Esophagus muscularis mucosa (tissue), 4 donors: ENCODE measurements at regions not wholly inside any gene's neighbourhood (a gene's known extent, or its start where the extent isn't known, plus 50 kb on each side); places are given as distances from the start of the nearest gene placed in this dataset.
"Not testable (repeated sequence)": the region's sequence is repeated elsewhere in the genome, so short reads cannot be mapped to it uniquely, and the experiment has no call there.

Experiments used
- DNase-seq: peaks from one replicate; pipeline ENCODE4 v3.0.0-alpha.2; 2017; ENCODE audit errors: extremely low spot score
- H3K27ac ChIP-seq, 4 donors: fragments of 200-600 bp; sonication (generic); replicated peaks in 1 of 4; 1 replicate in 3 of 4; 2 replicates in 1 of 4; pipeline ENCODE4 v1.5.1; 2016 to 2019; ENCODE audit warnings: mild to moderate bottlenecking in 1 of 4
- H3K27me3 ChIP-seq, 4 donors: fragments of 200-600 bp; sonication (generic); one replicate each; pipeline versions ENCODE4 v1.5.1 to v1.6.0; 2016 to 2019
- H3K36me3 ChIP-seq, 4 donors: fragments of 200-600 bp; sonication (generic); one replicate each; pipeline ENCODE4 v1.5.1; 2016 to 2019
- H3K4me1 ChIP-seq, 4 donors: fragments of 200-600 bp; sonication (generic); one replicate each; pipeline ENCODE4 v1.5.1; 2016 to 2019
- H3K4me3 ChIP-seq, 4 donors: fragments of 200-600 bp; sonication (generic); 1 replicate in 2 of 4; 2 replicates in 2 of 4; pipeline ENCODE4 v1.5.1; 2016 to 2019; ENCODE audit warnings: mild to moderate bottlenecking in 4 of 4, moderate library complexity in 1 of 4
- H3K9me3 ChIP-seq, 4 donors: fragments of 200-600 bp; sonication (generic); 1 replicate in 3 of 4; 2 replicates in 1 of 4; pipeline ENCODE4 v1.5.1; 2016 to 2019
- CTCF ChIP-seq, 3 experiments: fragments of 200-600 bp in 2 of 3; fragments of 450-650 bp in 1 of 3; sonication (generic) in 2 of 3; IDR thresholded peaks; one replicate each; pipeline ENCODE4 v1.5.1; 2017 to 2019; ENCODE audit warnings: antibody characterized with exemption in 3 of 3, mild to moderate bottlenecking in 2 of 3, moderate library complexity in 1 of 3
- EP300 ChIP-seq: sonication (generic); formaldehyde crosslinking; IDR thresholded peaks from one replicate; pipeline ENCODE4 v1.6.1; 2017; ENCODE audit warnings: antibody characterized with exemption
- POLR2A ChIP-seq: fragments of 450-650 bp; IDR thresholded peaks from one replicate; pipeline ENCODE4 v1.6.1; 2017; ENCODE audit warnings: antibody characterized with exemption, moderate library complexity, mild to moderate bottlenecking, low read depth
- POLR2AphosphoS5 ChIP-seq, 2 donors: sonication (generic); formaldehyde crosslinking; IDR thresholded peaks; one replicate each; pipeline ENCODE4 v1.6.1; 2017; ENCODE audit warnings: antibody characterized with exemption in 2 of 2
- WGBS: methylation state at CpG from one replicate; pipeline ENCODE4 v1.1.5; 2018; 5-methylcytosine and 5-hydroxymethylcytosine counted together
- intact Hi-C: fragments of 100-400 bp; cut with DNase I; formaldehyde crosslinking; loops from one replicate; pipeline ENCODE4 v1.15.1; 2023

- DNase-seq, result no peak
- Histone ChIP-seq H3K4me3 (no peak overlapping the region), H3K36me3 (no peaks in the 10 kb centered on the region), H3K4me1 (peaks cover 0 to 17% (median 13%) of the 10 kb centered on the region in 4 donors), H3K27ac (no peak overlapping the region), H3K9me3 (no peaks in the 10 kb centered on the region), H3K27me3 (no peaks in the 10 kb centered on the region)
- 66% methylated on average over 5 of the region's 5 CpGs for WGBS
- intact Hi-C loops, result no loop called here
- no peak for TF ChIP-seq EP300
- TF ChIP-seq CTCF (IDR thresholded peaks at IDR 0.05), result peak in 1 of 3 experiments; percentile 24
- no peak for TF ChIP-seq POLR2AphosphoS5 (IDR thresholded peaks at IDR 0.05)
- TF ChIP-seq POLR2A, result no peak
Observed at GRCh38 chr9:73050065-73050816, 97.4 kb upstream of the ALDH1A1 start.

- Histone ChIP-seq H3K27me3 (no peaks in the 10 kb centered on the region), H3K4me1 (peaks cover 0 to 17% (median 13%) of the 10 kb centered on the region in 4 donors), H3K27ac (no peak overlapping the region), H3K9me3 (no peaks in the 10 kb centered on the region), H3K36me3 (no peaks in the 10 kb centered on the region), H3K4me3 (no peak overlapping the region)
- TF ChIP-seq POLR2A (no peak), CTCF (IDR thresholded peaks at IDR 0.05) (no peak), EP300 (no peak), POLR2AphosphoS5 (IDR thresholded peaks at IDR 0.05) (no peak)
- DNase-seq, result no peak
- intact Hi-C loops, result no loop called here
Observed at GRCh38 chr9:73049280-73049679, 96.4 kb upstream of the ALDH1A1 start.

GRCh38 chr9:73046769-73047168 is 93.9 kb upstream of the ALDH1A1 start:
- Histone ChIP-seq H3K9me3 (no peaks in the 10 kb centered on the region), H3K27ac (no peak overlapping the region), H3K36me3 (no peaks in the 10 kb centered on the region), H3K27me3 (no peaks in the 10 kb centered on the region), H3K4me3 (no peak overlapping the region), H3K4me1 (peaks cover 0 to 17% (median 13%) of the 10 kb centered on the region in 4 donors)
- TF ChIP-seq CTCF (IDR thresholded peaks at IDR 0.05) (no peak), POLR2AphosphoS5 (IDR thresholded peaks at IDR 0.05) (no peak), EP300 (no peak), POLR2A (no peak)
- WGBS, result 88% methylated on average over 1 of the region's 1 CpG
- no peak for DNase-seq
- intact Hi-C loops, result no loop called here

GRCh38 chr9:73044776-73045175 is 91.9 kb upstream of the ALDH1A1 start:
- H3K36me3 ChIP-seq, DNase-seq, H3K4me1 ChIP-seq, H3K27me3 ChIP-seq, H3K27ac ChIP-seq, H3K9me3 ChIP-seq, H3K4me3 ChIP-seq: not testable (repeated sequence)
- 92% methylated on average over 4 of the region's 4 CpGs for WGBS
- intact Hi-C loops, result loop anchor here (5.0 kb wide), 1 partner anchor 33 kb away; no protein-coding TSS in a partner anchor

GRCh38 chr9:73042155-73042554 is 89.3 kb upstream of the ALDH1A1 start:
- 63% methylated on average over 1 of the region's 1 CpG for WGBS
- no peak for DNase-seq
- Histone ChIP-seq H3K27me3 (no peaks in the 10 kb centered on the region), H3K27ac (no peak overlapping the region), H3K36me3 (no peaks in the 10 kb centered on the region), H3K9me3 (no peaks in the 10 kb centered on the region), H3K4me3 (no peak overlapping the region), H3K4me1 (peaks cover 5 to 32% (median 29%) of the 10 kb centered on the region in 4 donors)
- TF ChIP-seq EP300 (no peak), POLR2A (no peak), CTCF (IDR thresholded peaks at IDR 0.05) (no peak), POLR2AphosphoS5 (IDR thresholded peaks at IDR 0.05) (no peak)
- intact Hi-C loops, result loop anchor here (5.0 kb wide), 1 partner anchor 35 kb away; no protein-coding TSS in a partner anchor
